GM10847 (cell line): ENCODE measurements at regions not wholly inside any gene's neighbourhood (a gene's known extent, or its start where the extent isn't known, plus 50 kb on each side); places are given as distances from the start of the nearest gene placed in this dataset.

Experiments
- POLR2A ChIP-seq: IDR thresholded peaks from 2 replicates; pipeline ENCODE4 v1.6.1; 2011; ENCODE audit not compliant: insufficient read length; ENCODE audit errors: extremely low read depth

DNA sequence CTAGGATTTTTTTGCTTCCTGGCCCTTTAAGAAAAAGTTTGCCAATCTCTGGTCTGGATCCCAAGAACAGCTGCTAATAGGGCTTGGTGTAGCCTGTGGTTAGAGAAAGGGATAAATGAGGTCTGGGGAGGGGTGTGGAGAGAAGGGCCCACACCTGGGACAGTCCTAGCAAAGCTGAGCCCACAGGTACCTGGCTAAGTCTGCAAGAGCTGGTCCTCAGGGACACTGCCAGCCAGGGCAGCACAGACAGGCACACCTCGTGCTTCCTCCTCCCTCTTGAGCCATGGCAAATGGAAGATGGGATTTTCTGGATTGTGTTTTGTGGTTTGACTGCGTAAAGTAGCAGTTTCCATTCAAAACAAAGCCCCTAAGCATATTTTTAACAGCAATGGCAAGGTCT lies 217.5 kb downstream of the SOX9 start:
- TF ChIP-seq POLR2A = no peak

DNA sequence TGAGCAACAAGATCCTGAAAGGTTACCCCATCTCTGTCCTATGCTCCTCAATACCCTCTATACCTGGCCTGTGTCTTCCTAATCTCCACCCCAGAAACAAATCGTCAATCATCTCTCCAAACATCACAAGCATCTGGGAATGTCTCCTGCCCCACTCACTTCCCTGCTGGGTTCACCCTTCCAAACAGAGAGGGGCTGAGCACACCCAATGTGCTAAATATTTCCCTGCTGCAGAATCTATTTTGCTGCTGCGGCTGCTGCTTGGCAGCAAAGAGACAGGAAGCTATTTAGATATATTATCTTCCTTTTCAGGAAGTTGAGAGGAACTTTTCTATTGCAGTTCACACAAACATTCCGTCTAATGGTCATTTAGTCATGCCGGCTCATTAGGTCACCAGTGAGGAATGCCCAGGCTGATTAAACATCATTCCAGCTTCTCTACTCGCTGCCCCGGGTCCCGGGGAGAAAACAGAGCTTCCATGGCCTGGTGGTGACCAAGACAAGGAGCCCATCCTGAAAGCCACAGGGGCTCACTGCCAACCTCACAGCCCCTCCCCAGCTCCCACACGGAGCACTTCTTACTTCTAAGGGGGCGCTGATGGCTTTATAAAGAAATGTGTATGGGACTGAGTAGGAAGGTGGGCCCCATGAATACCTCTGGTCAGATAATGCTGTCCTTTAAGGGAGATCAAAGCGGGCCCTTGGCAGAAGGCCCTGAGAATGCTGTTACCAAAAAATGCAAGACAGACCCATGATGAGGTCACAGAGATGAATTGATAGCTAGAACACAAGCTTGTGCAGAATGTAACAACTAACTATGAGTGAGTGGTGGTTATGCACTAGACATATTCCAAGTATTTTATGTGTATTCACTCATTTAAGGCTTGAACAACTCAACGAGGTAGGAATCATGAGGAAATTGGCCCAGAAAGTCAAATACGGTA lies 218.3 kb downstream of the SOX9 start:
- TF ChIP-seq POLR2A = no peak

DNA sequence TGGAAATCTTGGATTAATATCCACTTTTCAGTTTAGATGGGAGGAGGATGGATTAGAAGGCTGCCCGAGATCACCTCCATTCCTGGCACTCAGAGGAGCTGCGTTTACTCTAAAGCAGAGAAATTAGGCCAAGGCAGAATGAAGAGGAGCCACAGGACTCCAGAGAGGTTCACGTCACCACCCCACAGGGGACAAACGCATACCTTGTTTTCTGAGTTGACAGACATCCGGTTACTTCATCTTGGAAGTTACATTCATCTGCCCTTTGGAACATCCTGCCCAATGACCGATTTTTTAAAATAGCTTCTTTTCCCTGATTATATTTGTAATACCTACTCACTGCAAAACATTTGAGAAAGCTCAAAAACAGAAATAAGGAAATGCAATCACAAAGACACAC lies 220.0 kb downstream of the SOX9 start:
- TF ChIP-seq POLR2A = no peak

DNA sequence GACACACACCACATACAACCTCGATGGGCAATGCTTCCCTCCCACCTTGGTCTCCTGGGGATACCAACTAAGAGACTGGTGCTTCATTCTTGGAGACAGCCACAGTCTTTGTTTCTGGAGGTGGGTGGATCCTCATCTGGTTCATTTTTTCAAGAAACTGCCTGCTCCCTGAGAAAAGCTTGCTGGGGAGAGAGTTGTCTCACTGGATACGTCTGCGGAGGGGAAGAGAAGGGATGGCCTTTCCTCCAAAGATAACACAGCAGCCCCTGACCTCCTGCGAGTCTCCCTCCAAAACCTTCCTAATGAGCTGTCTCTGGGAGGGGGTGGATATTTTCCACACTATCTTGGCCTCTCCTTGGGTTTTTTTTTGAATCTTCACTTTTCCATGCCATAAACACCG lies 221.2 kb downstream of the SOX9 start:
- TF ChIP-seq POLR2A = no peak

DNA sequence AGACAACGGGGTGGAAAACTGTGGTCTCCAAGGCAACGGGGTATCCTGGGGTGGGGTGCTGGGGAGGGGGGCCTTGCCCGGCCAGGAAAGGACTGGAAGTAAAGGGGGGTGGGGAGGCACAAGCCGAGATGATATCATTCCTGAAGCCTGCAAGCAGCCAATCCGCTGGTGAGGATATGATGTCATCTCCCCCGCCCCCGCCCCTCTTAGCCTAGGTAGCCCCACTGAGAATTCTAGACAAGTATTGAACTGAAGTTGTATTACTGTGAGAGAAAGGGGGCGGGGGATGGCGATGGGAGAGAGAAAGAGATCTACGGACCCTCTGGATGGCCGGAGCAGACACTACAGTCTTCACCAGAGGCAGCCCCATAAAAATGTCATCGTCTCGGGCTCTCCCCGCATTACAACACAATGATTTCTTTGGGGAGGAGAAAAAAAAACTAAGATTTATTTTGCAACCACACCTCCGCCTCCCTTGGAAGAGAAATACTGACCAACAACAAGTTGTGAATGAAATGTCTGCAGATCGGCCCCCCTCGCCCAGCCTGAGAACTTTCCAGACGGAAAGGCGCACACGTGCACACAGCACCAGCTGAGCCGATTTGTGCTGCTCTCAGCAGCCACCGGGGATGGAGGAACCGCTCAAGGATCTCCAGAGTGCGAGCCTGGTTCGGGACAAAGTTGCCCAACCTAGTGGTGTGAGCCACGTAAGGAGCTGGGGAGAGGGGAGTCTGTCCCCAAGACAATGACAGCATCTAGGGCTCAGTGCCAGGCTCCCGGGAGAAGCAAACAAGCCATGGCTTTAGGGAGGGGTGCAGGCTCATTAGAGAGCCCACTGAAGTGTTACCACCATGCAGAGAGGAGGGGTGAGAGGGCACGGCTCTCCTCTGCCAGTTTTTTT lies 222.1 kb downstream of the SOX9 start:
- TF ChIP-seq POLR2A = no peak

DNA sequence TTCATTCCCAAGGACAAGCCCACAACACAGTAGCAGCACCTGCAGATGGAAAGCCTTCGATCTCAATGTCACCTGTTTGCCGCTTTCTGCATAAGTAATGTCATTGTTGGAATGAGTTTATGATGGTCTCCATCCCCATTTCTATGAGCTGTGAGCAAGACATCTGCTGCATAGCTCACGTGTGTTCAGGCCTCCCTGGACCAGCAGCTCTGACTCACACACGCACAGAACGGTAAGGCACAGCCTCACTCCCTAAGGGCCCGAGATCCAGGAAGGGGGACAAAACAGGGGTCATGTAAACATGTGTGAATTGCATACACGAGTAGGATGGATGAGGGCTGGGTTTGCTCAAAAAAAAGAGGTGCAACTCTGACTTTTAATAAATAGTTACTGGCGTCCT lies 223.1 kb downstream of the SOX9 start:
- TF ChIP-seq POLR2A = no peak

DNA sequence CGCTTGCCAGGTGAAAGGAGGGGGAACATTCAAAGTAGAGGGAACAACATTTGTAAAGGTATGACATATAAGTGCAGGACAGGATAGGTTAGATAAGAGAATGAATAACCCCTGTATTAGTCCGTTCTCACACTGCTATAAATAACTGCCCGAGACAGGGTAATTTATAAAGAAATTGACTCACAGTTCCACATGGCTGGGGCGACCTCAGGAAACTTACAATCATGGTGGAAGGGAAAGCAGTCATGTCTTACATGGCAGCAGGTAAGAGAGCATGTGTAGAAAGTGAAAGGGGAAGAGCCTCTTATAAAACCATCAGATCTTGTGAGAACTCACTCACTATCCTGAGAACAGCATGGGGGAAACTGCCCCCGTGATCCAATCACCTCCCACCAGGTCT lies 223.8 kb downstream of the SOX9 start:
- TF ChIP-seq POLR2A = no peak

DNA sequence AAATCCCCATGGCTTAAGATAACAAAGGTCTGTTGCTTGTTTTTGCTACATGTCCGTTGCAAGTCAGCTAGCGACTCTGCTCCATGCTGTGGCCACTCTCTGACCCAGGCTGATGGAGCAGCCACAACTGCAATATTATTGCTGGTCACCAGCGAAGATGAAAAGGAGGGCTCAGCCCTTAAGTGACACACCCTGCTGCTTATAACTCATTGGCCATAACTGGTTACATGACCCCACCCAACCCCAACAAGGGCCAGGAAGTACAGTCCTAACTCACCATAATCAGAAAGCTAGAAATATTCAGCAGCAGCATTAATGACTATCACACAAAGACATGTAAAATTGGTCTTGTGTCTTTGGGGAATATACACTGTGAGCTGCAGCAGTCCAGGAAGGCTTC lies 224.3 kb downstream of the SOX9 start:
- TF ChIP-seq POLR2A = no peak

DNA sequence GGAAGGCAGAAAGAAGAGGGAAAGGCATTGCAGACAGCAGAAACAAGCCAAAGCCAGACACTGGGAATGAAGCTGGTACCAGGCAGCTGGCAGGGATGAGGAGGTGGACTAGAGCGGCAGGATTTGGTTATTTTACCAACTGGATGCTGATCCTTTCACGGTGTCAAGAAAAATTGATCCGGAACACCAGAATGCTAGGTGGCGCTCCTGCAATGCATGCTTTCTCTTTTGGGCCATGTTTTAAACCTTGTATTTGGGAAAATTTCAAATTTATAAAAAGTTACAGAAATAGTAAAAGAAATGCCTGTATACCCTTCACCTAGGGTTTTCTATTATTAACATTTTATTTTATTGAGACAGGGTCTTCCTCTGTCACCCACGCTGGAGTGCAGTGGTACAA lies 224.7 kb downstream of the SOX9 start:
- TF ChIP-seq POLR2A = no peak

DNA sequence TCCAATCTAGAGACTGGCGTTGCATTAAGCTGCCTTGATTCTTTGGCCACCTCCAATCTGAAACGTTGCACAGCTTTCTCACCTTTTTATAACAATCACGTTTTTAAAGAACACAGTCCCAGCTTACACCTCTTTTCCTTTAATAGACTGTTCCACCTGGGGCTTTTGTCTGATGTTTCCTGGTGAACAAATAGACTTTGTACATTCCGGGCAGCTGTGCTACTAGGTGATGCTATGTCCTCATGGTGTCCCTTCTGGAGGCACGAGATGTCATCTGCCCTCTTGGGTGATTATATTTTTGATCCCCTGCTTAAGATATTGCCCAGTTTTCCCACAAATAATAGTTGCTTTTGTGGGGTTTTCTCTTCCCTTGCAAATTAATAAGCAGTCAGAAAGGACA lies 225.5 kb downstream of the SOX9 start:
- TF ChIP-seq POLR2A = no peak

DNA sequence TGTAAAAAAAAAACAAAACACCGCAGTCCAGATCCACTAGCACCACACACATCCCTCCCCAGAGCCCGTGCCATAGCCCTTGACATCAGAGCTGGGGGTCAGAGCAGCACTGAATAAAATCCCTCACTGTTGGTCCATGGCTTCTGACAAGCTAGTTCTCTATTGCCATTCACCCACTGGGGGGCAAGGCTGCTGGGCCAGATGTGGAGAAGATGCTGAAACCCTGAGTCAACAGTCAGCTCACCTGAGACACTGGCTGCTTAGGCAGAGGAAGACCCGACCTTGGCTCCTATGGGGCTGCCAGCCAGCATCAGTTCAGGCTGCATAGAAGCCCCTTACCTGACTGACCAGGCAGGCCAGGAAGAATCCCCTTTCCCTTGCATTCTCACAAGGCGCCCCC lies 228.2 kb downstream of the SOX9 start:
- no peak for TF ChIP-seq POLR2A

DNA sequence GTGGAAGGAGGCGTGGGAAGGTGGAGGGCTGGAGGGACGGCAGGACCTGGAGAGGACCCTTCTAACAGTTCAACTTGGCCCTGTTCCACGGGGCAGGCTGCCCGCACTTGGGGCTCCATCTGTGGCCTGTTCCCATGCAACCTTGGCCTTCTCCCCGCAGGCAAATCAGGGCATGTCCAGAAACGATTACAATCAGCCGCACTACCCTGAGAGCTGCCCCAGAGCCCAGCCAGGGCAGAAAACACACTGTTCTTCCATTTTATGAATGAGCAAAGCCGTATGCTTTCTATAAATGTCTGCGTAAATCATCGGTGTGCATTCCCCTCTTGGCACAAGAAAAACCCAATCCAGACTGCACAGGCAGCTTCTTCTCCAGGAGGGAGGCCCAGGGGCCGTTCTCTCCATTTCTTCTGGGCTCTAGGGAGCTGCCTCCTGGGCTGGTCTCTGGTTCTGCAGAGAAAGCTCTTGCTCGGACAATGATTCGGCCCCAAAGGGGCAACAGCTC lies 228.7 kb downstream of the SOX9 start:
- TF ChIP-seq POLR2A = no peak

DNA sequence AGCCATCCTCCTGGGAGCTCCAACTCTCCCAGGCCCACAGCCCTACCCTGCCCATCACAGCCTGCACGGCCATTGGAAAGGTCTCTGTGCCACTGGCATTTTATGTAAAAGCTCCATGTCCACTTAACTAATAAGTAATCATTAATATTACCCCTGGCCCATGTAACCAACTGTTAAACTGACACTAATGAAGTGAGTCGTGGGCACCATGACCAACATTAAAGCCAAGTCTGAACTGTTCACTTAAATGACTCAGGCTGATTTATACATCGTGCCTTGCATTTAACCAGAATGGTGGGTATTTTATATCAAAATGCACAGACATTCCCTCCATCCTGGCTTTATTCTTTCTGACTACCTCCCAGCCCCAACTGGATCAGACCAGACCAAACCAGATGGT lies 229.3 kb downstream of the SOX9 start:
- TF ChIP-seq POLR2A = no peak

DNA sequence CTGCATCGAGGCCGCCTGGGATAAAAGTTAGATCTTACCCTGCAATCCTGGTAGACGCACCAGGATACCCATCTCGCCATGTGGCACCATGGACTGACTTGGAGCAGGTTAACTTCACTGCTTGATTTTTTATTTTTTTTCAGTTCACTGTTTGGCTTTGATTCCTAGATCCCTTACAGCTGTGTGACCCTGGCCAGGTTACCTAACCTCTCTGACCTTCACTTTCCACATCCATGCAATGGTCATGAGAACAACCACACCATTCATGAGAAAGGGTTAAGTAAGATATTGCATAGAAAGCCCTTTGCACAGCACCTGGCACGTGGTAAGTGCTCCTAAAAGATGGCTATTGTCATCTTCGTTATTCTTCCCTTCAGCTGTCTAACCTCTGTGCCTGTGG lies 230.5 kb downstream of the SOX9 start:
- TF ChIP-seq POLR2A = no peak

DNA sequence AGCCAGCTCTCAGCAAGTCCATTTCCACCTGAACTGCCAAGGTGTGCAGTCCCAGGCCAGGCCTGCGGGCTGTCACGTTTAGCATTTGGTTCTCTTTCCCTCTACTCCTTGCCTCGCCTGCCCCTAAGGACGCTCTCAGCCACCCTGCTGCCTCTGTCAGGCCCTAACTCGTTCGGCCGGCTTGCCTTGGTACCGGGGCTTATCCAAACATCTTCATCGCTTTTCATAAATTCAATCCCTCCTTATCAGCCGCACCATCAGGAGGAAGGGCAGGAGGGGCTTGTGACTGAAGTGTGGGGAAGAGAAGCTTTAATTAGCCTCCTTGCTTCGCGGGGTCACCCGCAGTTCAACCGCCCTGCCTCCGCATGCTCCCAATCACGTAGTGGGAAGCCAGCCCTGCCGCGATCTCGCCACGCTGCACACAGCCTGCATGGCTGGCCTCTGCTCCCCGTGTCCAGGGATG lies 231.1 kb downstream of the SOX9 start:
- no peak for TF ChIP-seq POLR2A

DNA sequence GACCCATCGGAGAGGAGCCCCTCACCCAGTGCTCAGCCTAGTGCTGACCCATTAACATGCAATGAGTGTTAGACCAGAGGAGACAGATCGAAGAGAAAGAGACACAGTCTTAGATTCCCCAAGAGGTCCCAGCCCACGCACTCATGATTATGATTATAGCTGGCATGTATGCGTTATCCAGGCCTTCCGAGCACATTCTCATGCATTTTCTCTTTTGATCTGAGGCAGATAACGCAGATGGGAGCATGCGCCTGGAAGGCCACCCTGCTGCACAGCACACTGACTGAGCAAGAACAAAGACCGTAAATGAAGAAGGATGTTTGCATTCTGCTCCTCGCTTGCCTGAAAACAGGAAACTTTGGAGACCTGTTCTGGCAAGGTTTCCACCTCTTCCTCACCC lies 232.7 kb downstream of the SOX9 start:
- no peak for TF ChIP-seq POLR2A

DNA sequence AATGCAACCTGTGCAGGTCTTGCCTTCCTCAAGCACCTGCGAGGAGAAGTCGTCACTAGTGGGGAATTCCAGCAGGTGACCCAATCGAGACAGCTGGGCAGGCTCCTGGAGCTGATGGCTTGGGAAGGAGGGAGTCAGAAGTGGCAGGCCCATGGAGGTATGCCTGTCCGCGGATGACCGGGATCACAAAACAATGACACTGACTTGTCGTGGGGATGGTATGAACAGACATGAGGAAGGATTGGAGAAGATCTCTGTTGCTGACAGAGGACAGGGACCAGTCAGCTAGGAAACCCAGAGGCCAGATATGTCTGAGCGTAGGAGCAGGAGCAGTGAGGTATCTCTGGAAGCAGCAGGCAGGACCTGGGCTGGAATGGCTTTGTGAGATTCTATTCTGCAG lies 233.3 kb downstream of the SOX9 start:
- TF ChIP-seq POLR2A = no peak
